ENCODE measurements at regions not wholly inside any gene's neighbourhood (a gene's known extent, or its start where the extent isn't known, plus 50 kb on each side); places are given as distances from the start of the nearest gene placed in this dataset.

- no peaks in the 10 kb centered on the region for H3K9me3 Mint-ChIP-seq
- no peaks in the 10 kb centered on the region for H3K27me3 Mint-ChIP-seq (ENCODE audit: insufficient read depth)
- H3K4me3 Mint-ChIP-seq = no peak overlapping the region
- no peaks in the 10 kb centered on the region for H3K4me1 Mint-ChIP-seq (ENCODE audit: low read depth)
- no peak overlapping the region for H3K27ac Mint-ChIP-seq
- DNase-seq = no peak
- no peak for TF ChIP-seq CTCF (IDR thresholded peaks at IDR 0.05)
- no peaks in the 10 kb centered on the region for H3K36me3 Mint-ChIP-seq (ENCODE audit: low read depth)
Observed at GRCh38 chr9:82467436-82467835, 478.9 kb downstream of the SPATA31D1 start.

GRCh38 chr9:82474235-82474634, 485.7 kb downstream of the SPATA31D1 start:
- no peaks in the 10 kb centered on the region for H3K4me1 Mint-ChIP-seq (ENCODE audit: low read depth)

GRCh38 chr9:82475584-82476301, 487.2 kb downstream of the SPATA31D1 start:
- H3K4me3 Mint-ChIP-seq = no peak overlapping the region
- no peak overlapping the region for H3K27ac Mint-ChIP-seq
- DNase-seq = no peak
- peaks cover 8% of the 10 kb centered on the region; the same call in 1 of the 2 replicates for H3K27me3 Mint-ChIP-seq (ENCODE audit: insufficient read depth)
- no peaks in the 10 kb centered on the region for H3K36me3 Mint-ChIP-seq (ENCODE audit: low read depth)
- H3K9me3 Mint-ChIP-seq = no peaks in the 10 kb centered on the region
- H3K4me1 Mint-ChIP-seq (ENCODE audit: low read depth) = no peaks in the 10 kb centered on the region
- no peak for TF ChIP-seq CTCF (IDR thresholded peaks at IDR 0.05)

More at GRCh38 chr9:82474235-82474634, 485.7 kb downstream of the SPATA31D1 start:
- DNase-seq = no peak
- Mint-ChIP-seq H3K4me3 (no peak overlapping the region), H3K36me3 (ENCODE audit: low read depth) (no peaks in the 10 kb centered on the region), H3K9me3 (no peaks in the 10 kb centered on the region), H3K27me3 (ENCODE audit: insufficient read depth) (peaks cover 8% of the 10 kb centered on the region; the same call in 1 of the 2 replicates), H3K27ac (no peak overlapping the region)
- no peak for TF ChIP-seq CTCF (IDR thresholded peaks at IDR 0.05)

GRCh38 chr9:82480921-82481320, 492.3 kb downstream of the SPATA31D1 start:
- DNase-seq = no peak
- no peak overlapping the region for H3K27ac Mint-ChIP-seq
- peaks cover 5% of the 10 kb centered on the region for H3K27me3 Mint-ChIP-seq (ENCODE audit: insufficient read depth)
- no peaks in the 10 kb centered on the region for H3K4me1 Mint-ChIP-seq (ENCODE audit: low read depth)
- TF ChIP-seq CTCF (IDR thresholded peaks at IDR 0.05) = no peak
- no peaks in the 10 kb centered on the region for H3K36me3 Mint-ChIP-seq (ENCODE audit: low read depth)
- H3K9me3 Mint-ChIP-seq = no peaks in the 10 kb centered on the region
- H3K4me3 Mint-ChIP-seq = no peak overlapping the region

- H3K36me3 Mint-ChIP-seq (ENCODE audit: low read depth) = no peaks in the 10 kb centered on the region
- no peaks in the 10 kb centered on the region for H3K9me3 Mint-ChIP-seq
- TF ChIP-seq CTCF (IDR thresholded peaks at IDR 0.05) = no peak
- no peak overlapping the region for H3K4me3 Mint-ChIP-seq
- H3K27me3 Mint-ChIP-seq (ENCODE audit: insufficient read depth) = no peaks in the 10 kb centered on the region; the same call in none of the 2 replicates
- no peak overlapping the region for H3K27ac Mint-ChIP-seq
- H3K4me1 Mint-ChIP-seq (ENCODE audit: low read depth) = peaks cover 38% of the 10 kb centered on the region
- DNase-seq = no peak
Observed at GRCh38 chr9:82487935-82488312, 499.4 kb downstream of the SPATA31D1 start.
